HCT116 (cell line): ENCODE measurements at regions not wholly inside any gene's neighbourhood (a gene's known extent, or its start where the extent isn't known, plus 50 kb on each side); places are given as distances from the start of the nearest gene placed in this dataset.

Experiments
- ATAC-seq: fragments of 200-7000 bp; cut with Tn5 transposase; 2 replicates; pipeline ENCODE4 v1.9.1; 2020; ENCODE audit warnings: mild to moderate bottlenecking, moderate library complexity
- BruUV-seq: library from RNA; stranded (reverse); fragments of 400-500 nt; replicated peaks from 2 replicates; lab custom pipeline; 2021; lab: Mats Ljungman, UMichigan
- CTCF ChIA-PET: fragments of 300-600 bp; sonication (Branson Sonifier 250); formaldehyde crosslinking; loops from one replicate; lab custom pipeline; 2021; ENCODE audit warnings: antibody characterized with exemption; lab: Charles Lee
- POLR2A ChIA-PET: fragments of 300-600, 350-600 bp; sonication (Branson Sonifier 250); formaldehyde crosslinking; loops from one replicate; lab custom pipeline; 2021; ENCODE audit warnings: antibody characterized with exemption; lab: Charles Lee
- RAD21 ChIA-PET, 2 experiments: fragments of 300-600 bp; sonication (Branson Sonifier 250); formaldehyde crosslinking; loops; one replicate each; lab custom pipeline; 2023; ENCODE audit warnings: low total read pairs in 2 of 2; ENCODE audit not compliant: uncharacterized antibody in 2 of 2, unreplicated experiment in 2 of 2, low non-redundant PET in 1 of 2; lab: Charles Lee
- DNase-seq: peaks from one replicate; pipeline ENCODE4 v3.0.0-alpha.2; 2010; ENCODE audit warnings: low read depth, low spot score
- H2AFZ ChIP-seq: fragments of 200-600 bp; shearing (Covaris generic), sonication (generic); 2 replicates; pipeline ENCODE4 v1.6.1; 2017; ENCODE audit warnings: low read depth, mixed run types, mixed read lengths, antibody characterized with exemption, low read length; ENCODE audit not compliant: poor library complexity, severe bottlenecking
- H3K27ac ChIP-seq: 2 replicates; pipeline ENCODE4 v1.5.1; 2012; ENCODE audit warnings: low read depth, low read length
- H3K27me3 ChIP-seq: fragments of 200-600 bp; sonication (generic); 2 replicates; pipeline ENCODE4 v1.6.1; 2016; ENCODE audit warnings: mixed run types, low read length, mixed read lengths; ENCODE audit not compliant: insufficient read depth
- H3K36me3 ChIP-seq, 2 experiments: fragments of 200-500 bp in 1 of 2; fragments of 200-600 bp in 1 of 2; sonication (Bioruptor generic) in 1 of 2; sonication (generic) in 1 of 2; 2 replicates each; pipeline versions ENCODE4 v1.5.1 to v1.6.1; 2014 to 2016; ENCODE audit warnings: low read length in 2 of 2, inconsistent platforms in 1 of 2, mixed read lengths in 1 of 2, mixed run types in 1 of 2; ENCODE audit not compliant: insufficient read depth in 2 of 2, control insufficient read depth in 1 of 2
- H3K4me1 ChIP-seq, 2 experiments: fragments of 200-600 bp in 1 of 2; sonication (generic) in 1 of 2; 2 replicates each; pipeline versions ENCODE4 v1.5.1 to v1.6.1; 2012 to 2017; ENCODE audit warnings: low read length in 2 of 2, inconsistent platforms in 1 of 2, mild to moderate bottlenecking in 1 of 2, mixed read lengths in 1 of 2, mixed run types in 1 of 2, moderate library complexity in 1 of 2; ENCODE audit not compliant: insufficient read depth in 2 of 2, control insufficient read depth in 1 of 2
- H3K4me2 ChIP-seq: fragments of 200-600 bp; sonication (generic); 2 replicates; pipeline ENCODE4 v1.6.1; 2017; ENCODE audit warnings: mixed run types, low read length, mixed read lengths
- H3K4me3 ChIP-seq, 2 experiments: fragments of 200-600 bp in 1 of 2; sonication (generic) in 1 of 2; replicated peaks in 1 of 2; 2 replicates each; pipeline ENCODE4 v1.5.1; 2011 to 2016; ENCODE audit warnings: low read length in 2 of 2, control low read depth in 1 of 2, low read depth in 1 of 2, mild to moderate bottlenecking in 1 of 2, mixed read lengths in 1 of 2, mixed run types in 1 of 2
- H3K79me2 ChIP-seq: fragments of 200-600 bp; sonication (generic); 2 replicates; pipeline ENCODE4 v1.6.1; 2017; ENCODE audit warnings: mild to moderate bottlenecking, mixed run types, low read length, moderate library complexity, mixed read lengths; ENCODE audit not compliant: insufficient read depth
- H3K9ac ChIP-seq: fragments of 200-600 bp; sonication (generic); 2 replicates; pipeline ENCODE4 v1.6.1; 2016; ENCODE audit warnings: low read length, mixed read lengths
- H3K9me2 ChIP-seq: fragments of 200-600 bp; sonication (generic), shearing (Covaris generic); 2 replicates; pipeline ENCODE4 v1.6.1; 2017; ENCODE audit warnings: mixed run types, mild to moderate bottlenecking, moderate library complexity; ENCODE audit not compliant: insufficient read depth
- H3K9me3 ChIP-seq, 2 experiments: fragments of 200-500 bp in 1 of 2; fragments of 200-600 bp in 1 of 2; sonication (Bioruptor generic) in 1 of 2; sonication (generic) in 1 of 2; 2 replicates each; pipeline ENCODE4 v1.6.1; 2014 to 2017; ENCODE audit warnings: low read length in 2 of 2, mixed read lengths in 2 of 2, inconsistent platforms in 1 of 2, low read depth in 1 of 2, mild to moderate bottlenecking in 1 of 2, mixed run types in 1 of 2, moderate library complexity in 1 of 2; ENCODE audit not compliant: control insufficient read depth in 1 of 2, insufficient read depth in 1 of 2
- H4K20me1 ChIP-seq: fragments of 200-600 bp; sonication (generic), shearing (Covaris generic); 2 replicates; pipeline ENCODE4 v1.6.1; 2017; ENCODE audit warnings: mixed run types, mild to moderate bottlenecking, moderate library complexity; ENCODE audit not compliant: insufficient read depth
- EZH2phosphoT487 ChIP-seq: fragments of 200-600 bp; IDR thresholded peaks from 2 replicates; pipeline ENCODE4 v1.6.1; 2018; ENCODE audit warnings: antibody characterized with exemption, borderline replicate concordance
- MAX ChIP-seq: IDR thresholded peaks from 2 replicates; pipeline ENCODE4 v1.6.1; 2012
- POLR2A ChIP-seq: IDR thresholded peaks from 2 replicates; pipeline ENCODE4 v1.7.0; 2011; ENCODE audit warnings: borderline replicate concordance; ENCODE audit not compliant: insufficient read depth, insufficient read length; ENCODE audit errors: extremely low read depth
- RAD21 ChIP-seq: IDR thresholded peaks from 2 replicates; pipeline ENCODE4 v1.6.1; 2012; ENCODE audit warnings: low read depth, mild to moderate bottlenecking
- SIN3A ChIP-seq: IDR thresholded peaks from 2 replicates; pipeline ENCODE4 v1.6.1; 2012; ENCODE audit warnings: low read depth
- SP1 ChIP-seq: IDR thresholded peaks from 2 replicates; pipeline ENCODE4 v1.6.1; 2012; ENCODE audit warnings: low read depth
- YY1 ChIP-seq: IDR thresholded peaks from 2 replicates; pipeline ENCODE4 v1.6.1; 2011; ENCODE audit warnings: low read length, low read depth, moderate library complexity, mild to moderate bottlenecking; ENCODE audit not compliant: insufficient replicate concordance; ENCODE audit errors: extremely low read depth
- ZBTB33 ChIP-seq: IDR thresholded peaks from 2 replicates; pipeline ENCODE4 v1.6.1; 2011; ENCODE audit warnings: mild to moderate bottlenecking, low read length, moderate library complexity; ENCODE audit not compliant: insufficient replicate concordance; ENCODE audit errors: extremely low read depth
- ZFX ChIP-seq: fragments of 450-650 bp; IDR thresholded peaks from 2 replicates; pipeline ENCODE4 v1.6.1; 2017
- ZNF274 ChIP-seq: fragments of 200-500 bp; sonication (Bioruptor generic); IDR thresholded peaks from 2 replicates; pipeline ENCODE4 v1.6.1; 2014; ENCODE audit warnings: mild to moderate bottlenecking, low read depth, low read length, inconsistent platforms
- intact Hi-C: fragments of 100-400 bp; cut with micrococcal nuclease; formaldehyde crosslinking; loops from 2 replicates; pipeline ENCODE4 v1.10.0; 2022

- ATAC-seq (no peak), DNase-seq (no peak)
- ChIA-PET RAD21 (no interaction called here), CTCF (no interaction called here), POLR2A (no interaction called here)
- Histone ChIP-seq H3K27me3 (no peaks in the 10 kb centered on the region), H4K20me1 (no peaks in the 10 kb centered on the region), H3K27ac (no peak overlapping the region), H3K9ac (no peak overlapping the region), H3K36me3 (no peaks in the 10 kb centered on the region), H3K4me1 (no peaks in the 10 kb centered on the region), H3K4me2 (no peak overlapping the region), H3K9me2 (no peaks in the 10 kb centered on the region), H3K79me2 (no peaks in the 10 kb centered on the region), H3K9me3 (peaks cover 6 to 15% of the 10 kb centered on the region in 2 experiments; a peak in 3 of 4 replicates), H2AFZ (no peak overlapping the region), H3K4me3 (no peak overlapping the region)
- BruUV-seq, result no TSS peak
- TF ChIP-seq YY1 (no peak), POLR2A (no peak), ZNF274 (no peak), MAX (no peak), ZFX (no peak), SIN3A (no peak), ZBTB33 (no peak), RAD21 (no peak), EZH2phosphoT487 (no peak), SP1 (no peak)
- intact Hi-C loops, result no loop called here
These were observed 130.3 kb upstream of the LRRTM4 start for GRCh38 chr2:77652499-77652898.
